Epithelial cell of proximal tubule (primary cell): ENCODE measurements at regions not wholly inside any gene's neighbourhood (a gene's known extent, or its start where the extent isn't known, plus 50 kb on each side); places are given as distances from the start of the nearest gene placed in this dataset.

Source experiments
- DNase-seq: peaks from one replicate; pipeline ENCODE4 v3.0.0-alpha.2; 2011; ENCODE audit warnings: low read depth
- H3K4me3 ChIP-seq: 2 replicates; pipeline ENCODE4 v1.5.1; 2011; ENCODE audit warnings: low read depth, mild to moderate bottlenecking, low read length
- TF ChIP-seq, protein P1 (sequence below): conservative IDR thresholded peaks from 2 replicates; pipeline ENCODE4 v1.5.1; 2012; ENCODE audit warnings: low read depth, mild to moderate bottlenecking, low read length

DNA sequence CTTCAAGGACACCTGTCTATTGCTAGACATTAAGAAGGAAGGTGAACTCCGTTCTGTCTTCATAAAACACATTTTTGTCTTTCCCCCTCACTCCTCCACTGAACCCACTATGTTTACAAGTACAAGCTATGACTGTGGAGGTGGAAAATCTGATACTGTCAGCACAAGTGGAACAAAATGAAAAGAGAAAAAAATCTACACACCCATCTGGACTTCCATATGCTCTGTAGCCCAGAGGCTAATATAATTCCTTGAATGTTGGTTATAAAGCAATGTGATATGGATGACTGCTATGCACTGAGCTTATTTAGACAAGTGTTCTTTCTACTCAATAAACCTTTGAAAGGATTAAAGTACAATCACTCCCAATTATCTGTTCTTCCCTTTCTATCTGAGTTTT is 713.5 kb downstream of the DIAPH3 start:
- no peak overlapping the region for H3K4me3 ChIP-seq
- TF ChIP-seq, protein P1, sequence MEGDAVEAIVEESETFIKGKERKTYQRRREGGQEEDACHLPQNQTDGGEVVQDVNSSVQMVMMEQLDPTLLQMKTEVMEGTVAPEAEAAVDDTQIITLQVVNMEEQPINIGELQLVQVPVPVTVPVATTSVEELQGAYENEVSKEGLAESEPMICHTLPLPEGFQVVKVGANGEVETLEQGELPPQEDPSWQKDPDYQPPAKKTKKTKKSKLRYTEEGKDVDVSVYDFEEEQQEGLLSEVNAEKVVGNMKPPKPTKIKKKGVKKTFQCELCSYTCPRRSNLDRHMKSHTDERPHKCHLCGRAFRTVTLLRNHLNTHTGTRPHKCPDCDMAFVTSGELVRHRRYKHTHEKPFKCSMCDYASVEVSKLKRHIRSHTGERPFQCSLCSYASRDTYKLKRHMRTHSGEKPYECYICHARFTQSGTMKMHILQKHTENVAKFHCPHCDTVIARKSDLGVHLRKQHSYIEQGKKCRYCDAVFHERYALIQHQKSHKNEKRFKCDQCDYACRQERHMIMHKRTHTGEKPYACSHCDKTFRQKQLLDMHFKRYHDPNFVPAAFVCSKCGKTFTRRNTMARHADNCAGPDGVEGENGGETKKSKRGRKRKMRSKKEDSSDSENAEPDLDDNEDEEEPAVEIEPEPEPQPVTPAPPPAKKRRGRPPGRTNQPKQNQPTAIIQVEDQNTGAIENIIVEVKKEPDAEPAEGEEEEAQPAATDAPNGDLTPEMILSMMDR: no peak
- DNase-seq: no peak

DNA sequence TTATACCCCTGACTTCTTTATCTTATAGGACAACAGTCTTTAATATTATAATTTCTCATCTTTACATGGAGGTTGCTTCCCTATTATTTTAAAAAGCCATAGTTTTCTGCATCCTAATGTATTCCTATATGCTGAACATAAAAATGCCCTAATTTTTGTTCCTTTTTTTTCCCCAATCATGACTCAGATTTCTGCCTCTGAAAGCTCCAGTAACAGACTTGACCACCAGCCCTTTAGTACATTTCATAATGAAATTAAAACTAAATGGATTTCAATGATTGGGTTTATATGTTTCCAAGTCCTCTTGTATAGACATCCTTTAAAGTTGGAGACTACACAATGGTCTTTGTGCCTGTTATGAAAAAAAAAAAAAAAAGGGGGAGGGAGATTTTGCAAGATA is 712.5 kb downstream of the DIAPH3 start:
- DNase-seq: no peak
- TF ChIP-seq, protein P1: no peak
- no peak overlapping the region for H3K4me3 ChIP-seq

DNA sequence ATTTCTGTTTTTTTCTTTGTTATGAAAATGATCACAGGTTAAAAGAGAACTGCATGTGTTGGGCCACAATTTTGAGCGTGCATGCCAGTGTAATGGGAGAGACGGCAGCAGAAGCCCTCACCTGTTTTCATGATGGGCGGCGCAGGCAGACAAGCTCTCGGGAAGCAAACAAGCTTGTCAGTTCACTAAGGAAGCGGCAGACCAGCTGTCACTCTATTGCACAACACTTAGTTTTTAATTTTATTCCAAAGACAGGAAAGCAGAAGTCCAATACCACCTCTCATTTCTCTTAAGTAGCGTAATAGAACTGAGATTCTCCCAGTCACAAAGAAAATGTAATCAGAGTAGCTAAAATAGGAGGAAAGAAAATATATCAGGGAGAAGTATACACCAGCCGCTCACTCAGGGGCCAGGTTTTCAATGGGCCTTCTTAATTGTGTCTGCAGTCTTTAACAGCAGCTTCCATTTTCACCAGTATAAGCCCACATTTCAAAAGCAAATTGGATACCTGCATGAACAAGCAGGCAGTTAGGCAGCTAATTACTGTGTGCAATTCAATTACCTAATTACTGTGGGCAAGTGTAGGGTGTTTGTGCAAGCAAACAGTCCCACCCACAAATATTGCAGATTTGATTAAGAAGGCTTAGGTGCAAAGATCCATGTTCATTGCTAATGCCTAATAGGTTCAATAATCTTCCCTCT is 711.4 kb downstream of the DIAPH3 start:
- no peak overlapping the region for H3K4me3 ChIP-seq
- TF ChIP-seq, protein P1: no peak
- DNase-seq: no peak

- no peak overlapping the region for H3K4me3 ChIP-seq
- TF ChIP-seq, protein P1: no peak
- no peak for DNase-seq
Observed at GRCh38 chr13:59458908-59459579, 704.7 kb downstream of the DIAPH3 start.

GRCh38 chr13:59459972-59460371 is 703.8 kb downstream of the DIAPH3 start:
- H3K4me3 ChIP-seq: no peak overlapping the region
- DNase-seq: no peak
- TF ChIP-seq, protein P1: no peak

- TF ChIP-seq, protein P1: no peak
- H3K4me3 ChIP-seq: no peak overlapping the region
- no peak for DNase-seq
Observed at GRCh38 chr13:59461411-59461810, 702.3 kb downstream of the DIAPH3 start.

DNA sequence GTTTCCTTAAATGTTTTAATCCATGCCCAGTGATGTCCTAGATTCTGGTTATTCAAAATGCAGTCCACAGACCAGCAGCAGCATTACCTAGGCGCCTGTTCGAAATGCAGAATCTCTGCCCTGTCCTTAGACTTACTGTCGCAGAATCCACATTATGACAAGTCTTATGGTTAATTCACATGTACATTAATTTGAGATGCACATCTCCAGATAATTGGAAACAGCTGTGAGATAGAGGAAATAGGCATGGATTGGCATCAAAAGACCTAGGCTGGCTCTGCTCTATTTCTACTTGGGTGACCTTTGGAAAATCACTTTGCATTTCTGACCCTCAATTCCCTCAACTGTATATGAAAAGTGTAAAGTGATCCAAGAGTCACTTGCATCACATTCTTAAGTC is 700.7 kb downstream of the DIAPH3 start:
- TF ChIP-seq, protein P1: no peak
- DNase-seq: no peak
- no peak overlapping the region for H3K4me3 ChIP-seq
